ENCODE measurements at regions not wholly inside any gene's neighbourhood (a gene's known extent, or its start where the extent isn't known, plus 50 kb on each side); places are given as distances from the start of the nearest gene placed in this dataset.

DNA sequence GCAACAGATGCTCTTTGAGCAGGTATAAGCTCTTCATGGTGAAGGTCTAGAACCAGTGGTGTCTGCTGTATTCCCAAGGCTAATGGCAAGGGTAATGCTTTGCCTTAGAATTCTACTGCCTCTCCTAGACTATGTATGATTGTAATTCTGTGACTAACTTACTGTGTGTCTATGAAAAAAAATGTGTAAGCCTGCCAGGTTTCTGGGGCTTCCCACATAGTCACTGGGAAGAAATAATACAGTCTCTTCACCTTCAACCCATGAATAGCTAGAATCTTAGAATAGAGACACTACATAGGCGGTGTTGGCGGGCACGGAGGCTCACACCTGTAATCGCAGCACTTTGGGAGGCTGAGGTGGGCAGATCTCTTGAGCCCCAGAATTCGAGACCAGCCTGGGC, 84.1 kb downstream of the C11orf91 start:
- DNase-seq (ENCODE audit: low read depth) = no peak

DNA sequence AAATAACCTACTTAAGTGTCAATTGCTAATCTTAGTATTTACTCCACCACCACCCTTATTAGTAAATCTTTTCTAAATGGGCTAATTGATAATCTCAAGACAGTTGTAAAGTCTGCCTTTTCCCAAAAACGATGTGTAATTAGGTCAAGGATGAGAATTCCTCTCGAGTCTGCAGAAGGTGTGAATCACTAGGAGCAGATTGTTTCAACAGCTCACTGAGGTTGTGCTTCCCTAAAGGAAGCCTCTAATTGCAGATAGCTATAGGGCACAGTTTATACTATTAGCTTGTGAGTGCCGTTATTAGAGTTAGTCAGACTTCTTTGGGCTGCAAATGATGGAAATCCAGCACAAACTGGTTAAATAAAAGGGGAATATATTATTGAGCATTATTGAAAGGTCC, 84.9 kb downstream of the C11orf91 start:
- no peak for DNase-seq (ENCODE audit: low read depth)

DNA sequence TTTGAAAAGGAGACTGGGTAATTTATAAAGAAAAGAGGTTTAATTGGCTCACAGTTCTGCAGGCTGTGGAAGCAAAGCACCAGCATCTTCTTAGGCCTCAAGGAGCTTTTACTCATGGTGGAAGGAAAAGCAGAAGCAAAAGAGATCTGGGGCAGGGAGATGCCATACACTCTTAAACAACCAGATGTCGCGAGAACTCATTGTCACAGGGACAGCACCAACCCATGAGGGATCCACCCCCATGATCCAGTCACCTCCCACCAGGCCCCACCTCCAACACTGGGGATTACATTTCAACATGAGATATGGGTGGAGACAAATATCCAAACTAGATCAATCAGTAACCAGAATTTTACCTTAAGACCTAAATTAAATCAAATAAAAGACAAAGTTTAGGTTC, 87.2 kb downstream of the C11orf91 start:
- DNase-seq (ENCODE audit: low read depth) = no peak

DNA sequence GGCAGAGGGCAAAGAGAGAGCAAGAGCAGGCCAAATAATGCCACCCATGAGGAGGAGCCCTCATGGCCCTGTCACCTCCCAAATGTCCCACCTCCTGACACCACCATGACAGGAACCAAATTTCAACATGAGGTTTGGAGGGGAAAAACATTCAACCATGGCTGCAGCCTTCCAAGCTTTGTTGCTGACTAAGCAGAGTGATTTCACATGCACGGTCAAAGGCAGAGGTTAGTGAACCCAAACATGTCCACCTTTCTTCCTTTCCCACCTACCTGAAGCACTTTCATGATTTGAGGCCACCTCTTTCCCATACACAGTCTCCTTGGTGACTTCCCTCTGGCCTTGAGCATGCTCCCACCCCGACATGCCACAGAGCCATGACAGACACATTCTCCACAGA, 89.7 kb downstream of the C11orf91 start:
- no peak for DNase-seq (ENCODE audit: low read depth)

DNA sequence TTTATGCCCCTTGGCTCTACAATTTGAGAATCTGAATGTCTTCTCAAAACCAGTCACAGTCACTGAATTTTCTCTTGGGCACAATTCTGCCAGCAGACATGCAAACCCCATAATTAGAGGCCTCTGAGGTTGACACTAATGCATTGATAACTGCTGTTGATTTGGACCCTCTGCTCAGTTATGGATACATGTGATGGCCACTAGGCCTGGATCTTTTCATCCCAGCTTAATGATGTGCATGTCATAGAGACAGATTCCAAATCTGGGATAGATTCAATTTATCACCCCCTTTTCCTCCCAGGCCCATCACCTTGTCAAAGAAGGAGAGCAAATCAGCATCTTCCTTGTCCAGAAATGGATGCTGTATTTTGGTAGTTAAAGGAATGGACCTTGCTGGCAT, 92.2 kb downstream of the C11orf91 start:
- DNase-seq (ENCODE audit: low read depth) = no peak

DNA sequence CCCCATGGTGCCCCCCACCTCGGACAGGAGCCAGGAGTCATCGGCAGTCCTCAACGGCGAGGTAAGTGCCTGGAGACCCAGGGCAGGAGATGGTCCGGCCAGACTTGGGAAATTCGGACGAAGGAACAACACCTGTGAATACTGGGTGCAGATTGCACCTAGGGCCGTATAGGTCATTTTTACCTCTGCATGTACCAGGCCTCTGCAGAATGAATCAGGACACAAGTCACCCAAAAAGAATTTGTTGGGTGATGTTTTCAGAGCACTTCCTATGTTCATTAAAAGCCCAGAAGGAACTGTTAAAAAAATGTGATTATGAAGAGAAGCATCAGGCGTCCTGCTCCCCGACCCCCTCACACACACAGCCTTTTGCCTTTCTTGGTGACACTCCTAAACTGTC, 93.9 kb downstream of the C11orf91 start:
- no peak for DNase-seq (ENCODE audit: low read depth)

DNA sequence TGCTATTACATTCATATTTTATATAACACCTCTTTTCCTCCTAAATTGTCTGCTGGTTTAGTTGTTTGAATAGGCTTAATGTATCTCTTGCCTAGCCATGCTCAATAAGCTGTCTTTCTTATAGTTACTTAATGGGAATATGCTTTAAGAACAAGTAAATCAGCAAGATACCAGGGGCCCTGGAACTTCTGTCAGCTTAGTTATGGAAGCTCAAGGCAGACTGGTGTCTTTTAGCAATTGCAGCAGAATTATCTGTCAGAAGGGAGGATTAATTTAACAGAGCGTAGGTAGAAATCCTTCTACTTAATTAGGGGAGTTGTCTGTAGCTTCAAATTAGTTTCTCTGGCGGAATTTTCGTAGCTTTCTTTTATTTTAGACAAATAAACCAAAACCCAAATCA, 94.9 kb downstream of the C11orf91 start:
- no peak for DNase-seq (ENCODE audit: low read depth)

DNA sequence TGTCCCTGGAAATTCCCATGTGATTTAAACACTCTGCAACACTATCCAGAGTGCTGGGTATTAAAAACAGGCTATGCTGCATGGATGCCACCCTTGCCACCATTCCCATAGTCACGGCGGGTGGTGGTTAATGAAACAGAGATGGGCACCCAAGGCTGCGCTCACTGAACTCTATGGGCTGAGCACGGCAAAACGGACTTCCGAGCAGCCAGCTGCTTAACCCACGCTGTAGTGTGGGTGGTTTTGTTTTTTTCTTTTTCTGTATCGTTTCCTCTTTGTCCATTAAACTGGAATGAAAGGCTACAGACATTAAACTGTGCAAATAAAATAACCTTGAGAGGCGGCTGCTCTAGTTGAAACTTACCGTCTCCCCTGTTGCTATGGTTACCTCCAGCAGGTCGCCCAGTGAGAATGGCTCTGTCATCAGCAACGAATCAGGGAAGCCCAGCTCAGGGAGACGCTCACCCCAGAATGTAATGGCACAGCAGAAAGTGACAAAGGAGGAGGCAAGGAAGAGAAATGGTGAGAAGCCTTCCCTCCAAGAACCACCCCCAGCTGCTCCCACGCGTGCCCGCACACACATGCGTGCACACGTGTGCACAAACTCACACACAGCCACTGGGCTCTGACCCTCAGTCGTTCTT, 102.1 kb downstream of the C11orf91 start:
- DNase-seq (ENCODE audit: low read depth) = no peak

DNA sequence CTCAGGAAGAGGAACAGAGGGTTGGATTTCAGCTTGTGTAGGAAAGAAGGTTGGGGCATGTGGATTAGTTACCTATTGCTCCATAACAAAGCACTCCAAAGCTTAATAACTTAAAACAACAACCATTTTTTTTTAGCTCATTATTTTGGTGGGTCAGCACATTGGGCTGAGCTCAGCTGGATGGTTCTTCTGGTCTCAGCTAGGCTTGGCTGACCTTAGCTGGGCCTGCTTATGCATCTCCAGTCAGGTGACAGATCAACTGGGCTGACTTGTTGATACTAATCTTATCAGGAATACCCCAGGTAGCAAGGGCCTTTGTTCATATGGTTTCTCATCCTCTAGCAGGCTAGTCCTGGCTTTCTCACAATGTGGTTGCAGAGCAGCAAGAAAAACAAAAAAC, 106.4 kb downstream of the C11orf91 start:
- DNase-seq (ENCODE audit: low read depth) = no peak

DNA sequence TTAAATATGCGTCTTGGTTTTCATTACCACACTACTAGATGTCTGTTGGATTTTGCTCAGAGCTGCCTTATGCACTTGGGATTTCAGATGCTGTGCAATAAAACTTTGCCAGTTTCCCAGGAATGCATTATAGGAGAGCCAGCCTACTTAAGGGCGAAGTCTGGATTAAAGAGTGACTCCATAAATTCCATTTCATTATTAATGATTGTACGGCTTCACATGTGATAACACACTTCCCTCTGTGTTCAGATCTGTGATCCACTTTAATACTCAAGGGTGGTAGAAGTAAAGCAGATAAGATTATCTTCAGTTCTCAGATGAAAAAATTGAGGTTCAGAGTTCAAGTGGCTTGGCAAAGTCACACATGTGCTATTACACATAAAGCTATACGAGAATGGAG, 110.2 kb downstream of the C11orf91 start:
- no peak for DNase-seq (ENCODE audit: low read depth)

DNA sequence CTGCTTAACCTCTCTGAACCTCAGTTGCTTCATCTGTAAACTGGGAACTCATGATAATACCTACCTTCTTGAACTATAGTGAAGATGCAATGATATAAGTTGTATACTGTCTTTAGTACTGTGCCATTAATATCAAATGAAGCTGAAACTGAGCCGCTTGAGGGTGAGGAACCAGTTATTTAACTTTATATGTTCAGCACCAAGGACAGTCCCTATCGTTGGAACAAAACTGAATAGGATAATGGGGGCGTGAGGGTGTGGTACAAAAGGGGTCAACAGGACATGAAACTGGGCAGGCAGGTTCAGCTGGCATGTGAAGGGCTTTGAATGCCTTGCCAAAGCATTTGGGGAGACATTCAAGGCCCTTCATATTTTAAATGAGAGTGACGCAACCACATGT, 112.6 kb downstream of the C11orf91 start:
- DNase-seq (ENCODE audit: low read depth) = no peak

DNA sequence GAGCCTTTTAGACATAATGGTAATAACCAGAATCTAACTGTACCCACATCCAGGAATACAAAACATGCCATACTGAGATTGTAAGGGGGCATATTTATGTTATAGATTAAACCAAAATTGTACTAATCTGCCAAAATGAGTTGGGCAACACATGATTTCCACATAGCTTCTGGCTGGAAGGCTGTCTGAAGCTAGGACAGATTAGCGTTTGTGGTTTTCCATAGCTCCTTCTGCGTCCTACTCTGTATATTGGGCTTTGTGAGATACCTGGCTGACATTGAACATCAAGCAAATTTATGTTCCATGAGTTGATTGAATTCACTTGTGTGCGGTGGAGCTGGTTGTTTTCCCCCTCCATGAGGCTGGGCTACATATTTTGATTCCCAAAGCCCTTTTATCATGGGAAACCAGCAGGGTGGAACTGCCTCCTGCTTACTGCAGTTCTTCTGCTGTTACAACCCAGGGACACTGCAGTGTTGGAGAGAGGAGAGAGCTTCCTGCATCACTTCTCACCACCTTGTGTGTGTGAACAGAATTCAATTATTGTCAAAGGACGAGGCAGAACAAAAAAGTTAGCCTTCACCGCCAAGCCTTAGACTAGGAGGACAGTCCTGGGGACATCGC, 114.9 kb downstream of the C11orf91 start:
- DNase-seq (ENCODE audit: low read depth) = no peak

DNA sequence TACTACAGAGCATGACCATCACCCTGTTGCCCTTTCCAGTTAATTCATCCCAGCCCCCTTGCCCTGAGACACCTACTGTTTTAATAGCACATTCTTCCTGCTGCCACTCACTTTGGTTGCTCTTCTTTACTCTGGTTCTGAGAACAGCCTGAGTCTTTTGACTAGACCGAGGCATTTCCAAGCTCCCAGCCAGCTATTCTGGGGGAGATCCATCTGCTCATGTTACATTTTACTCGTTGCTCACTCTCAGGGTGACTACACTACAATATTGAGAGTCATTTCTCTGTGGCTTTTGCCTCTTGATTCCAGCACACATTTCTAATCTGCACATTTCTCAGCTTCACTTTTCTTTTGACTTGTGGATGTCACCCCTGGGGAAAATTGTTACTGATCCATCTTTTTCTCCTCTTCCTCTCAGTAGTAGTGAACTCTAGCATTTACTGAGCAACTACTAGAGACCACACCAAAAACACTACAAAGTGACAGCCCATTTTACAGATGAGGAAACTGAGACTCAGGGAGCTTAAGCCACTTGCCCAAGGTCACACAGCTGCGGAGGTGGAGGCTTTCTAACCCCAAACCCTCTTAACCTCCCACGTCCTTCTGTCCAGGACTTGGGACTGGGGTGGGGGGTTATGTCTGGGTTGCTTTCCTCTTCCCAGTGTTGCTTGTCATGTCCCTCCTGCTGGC, 117.8 kb downstream of the C11orf91 start:
- no peak for DNase-seq (ENCODE audit: low read depth)

DNA sequence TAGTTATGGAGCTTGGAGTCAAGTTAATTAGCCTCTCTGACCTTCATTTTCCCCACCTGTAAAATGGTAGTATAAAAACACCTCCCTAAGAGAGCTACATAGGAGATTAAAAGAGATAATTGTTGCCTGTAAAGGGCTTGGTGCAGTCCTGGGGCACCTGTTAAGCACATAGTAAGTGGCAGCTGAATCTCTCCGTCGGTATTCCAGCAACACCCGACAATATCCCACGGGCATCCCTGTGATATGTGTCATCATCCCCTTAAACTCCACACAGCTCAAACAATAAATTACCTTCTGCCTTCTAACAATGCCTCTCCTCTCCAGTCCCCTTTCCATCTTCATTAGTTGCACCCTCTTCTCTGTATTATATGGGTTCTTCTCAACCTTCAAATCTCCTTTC, 121.5 kb downstream of the C11orf91 start:
- DNase-seq (ENCODE audit: low read depth) = no peak

DNA sequence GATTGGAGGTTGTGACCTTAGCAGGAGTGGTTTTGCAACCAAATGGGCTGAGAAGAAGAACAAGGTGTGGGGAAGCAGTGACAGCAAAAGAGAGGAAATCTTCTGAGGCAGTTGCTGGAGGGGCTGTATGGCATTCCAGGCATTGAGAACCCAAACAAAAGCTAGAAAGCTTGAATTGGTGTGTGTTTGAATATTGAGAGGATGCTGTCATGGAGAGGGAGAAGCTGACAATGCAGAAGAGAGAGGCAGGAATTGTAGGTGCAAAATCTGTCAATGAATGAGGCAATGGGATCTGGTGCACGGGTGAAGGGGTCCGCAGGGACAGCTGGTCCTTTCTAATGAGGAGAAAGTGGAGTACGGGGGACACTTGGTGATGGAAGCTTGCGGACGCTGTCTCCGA, 123.4 kb downstream of the C11orf91 start:
- DNase-seq (ENCODE audit: low read depth) = no peak

DNA sequence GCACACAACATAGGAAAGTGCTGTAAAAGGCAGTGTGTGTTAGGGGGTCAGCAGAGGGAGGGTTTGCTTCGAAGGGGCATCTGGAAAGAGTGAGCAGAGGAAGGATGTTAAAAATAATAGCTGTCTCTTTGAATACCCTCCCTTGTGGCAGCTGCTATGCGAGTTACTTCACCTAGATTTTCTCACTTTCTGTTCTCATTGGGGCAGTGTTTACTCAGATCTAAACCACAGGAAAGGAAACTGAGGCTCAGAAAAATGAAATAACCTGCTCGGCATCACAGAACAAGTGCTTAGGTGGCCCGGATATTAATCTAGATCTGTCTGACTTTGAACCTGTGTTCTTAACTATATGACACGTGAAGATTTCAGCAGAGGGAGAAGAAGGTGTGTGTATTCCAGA, 125.3 kb downstream of the C11orf91 start:
- DNase-seq (ENCODE audit: low read depth) = no peak

DNA sequence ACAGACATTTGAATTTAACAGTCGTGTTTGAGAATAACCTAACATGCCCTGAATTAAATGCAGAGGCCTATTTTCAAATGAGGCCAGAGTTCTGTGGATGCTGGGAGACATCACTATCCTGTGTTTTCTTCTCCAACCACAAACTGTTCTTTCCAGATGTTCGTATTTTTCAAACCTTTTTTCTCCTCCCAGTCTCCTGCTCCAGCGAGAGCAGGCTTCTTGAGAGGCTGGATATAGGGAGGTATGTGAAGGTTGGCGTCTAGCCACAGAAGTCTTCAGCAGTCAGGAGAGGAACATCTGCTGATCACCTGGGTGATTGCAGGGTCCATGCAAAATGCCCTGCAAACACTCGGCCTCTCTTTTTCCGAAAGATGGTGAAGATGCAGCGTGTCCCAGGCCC, 126.3 kb downstream of the C11orf91 start:
- no peak for DNase-seq (ENCODE audit: low read depth)

DNA sequence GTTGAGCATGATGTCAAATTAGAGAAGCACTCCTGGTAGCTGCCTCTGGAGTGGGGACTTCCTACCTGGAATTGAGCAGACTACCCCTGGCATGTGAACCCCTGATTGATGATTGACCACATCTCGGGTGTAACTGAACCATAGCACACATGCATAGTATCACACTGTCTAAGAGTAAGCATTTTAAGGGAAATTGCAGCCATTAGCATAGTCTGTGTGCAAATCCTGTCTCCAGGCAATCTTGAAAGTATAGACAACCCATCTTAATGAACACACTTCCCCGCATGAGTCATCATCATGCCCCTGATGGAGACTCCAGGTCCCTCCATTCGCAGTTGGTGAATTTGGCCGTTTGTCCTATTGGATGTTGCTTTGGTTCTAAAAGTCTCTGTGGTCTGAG, 131.3 kb downstream of the C11orf91 start:
- DNase-seq (ENCODE audit: low read depth) = no peak

DNA sequence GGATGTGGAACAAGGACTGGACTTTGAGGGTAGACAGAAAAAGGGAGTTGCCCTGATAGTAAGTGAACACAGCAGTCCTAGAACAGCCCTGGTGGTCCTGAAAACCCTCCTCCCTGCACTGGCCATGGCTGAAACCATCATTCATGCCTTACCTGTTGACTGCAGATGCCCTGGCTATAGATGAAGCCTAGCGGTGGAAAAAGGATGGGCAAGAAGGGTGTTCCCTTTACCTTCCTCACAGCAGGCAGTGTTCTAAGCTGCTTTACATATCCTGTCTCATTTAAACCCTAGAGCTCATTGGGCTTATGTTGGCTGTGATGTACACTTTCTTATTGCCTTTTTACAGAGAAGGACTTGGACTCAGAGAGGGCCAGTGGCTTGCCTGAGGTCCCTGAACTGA, 133.6 kb downstream of the C11orf91 start:
- DNase-seq (ENCODE audit: low read depth) = no peak

DNA sequence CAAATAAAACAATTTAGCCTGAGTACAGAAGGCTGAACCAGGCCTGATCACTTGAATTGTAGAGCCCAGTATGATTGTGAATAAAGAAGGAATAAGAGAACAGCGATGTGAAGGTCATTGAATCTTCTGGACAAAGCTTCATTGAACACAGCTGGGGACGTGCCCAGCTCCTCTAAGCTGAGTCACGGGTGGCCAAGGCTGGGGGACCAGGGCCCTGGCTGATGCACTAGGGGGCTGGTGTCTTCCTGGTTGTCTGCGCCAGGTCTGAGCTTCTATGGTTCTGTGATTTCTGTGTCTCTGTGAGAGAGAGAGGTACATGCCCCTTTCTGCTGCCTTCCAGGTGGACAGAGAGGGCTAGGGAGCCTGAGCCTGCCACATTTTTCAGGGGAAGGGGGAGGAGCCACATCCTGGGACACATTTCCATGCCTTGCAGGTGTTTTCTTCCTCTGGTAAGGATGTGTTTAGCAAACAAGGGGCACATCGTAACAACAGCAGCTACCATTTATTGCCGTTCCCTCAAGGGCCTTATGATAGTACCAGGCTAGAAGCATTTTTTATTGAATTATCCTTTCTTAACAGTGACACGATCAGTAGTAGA, 135.7 kb downstream of the C11orf91 start:
- no peak for DNase-seq (ENCODE audit: low read depth)

DNA sequence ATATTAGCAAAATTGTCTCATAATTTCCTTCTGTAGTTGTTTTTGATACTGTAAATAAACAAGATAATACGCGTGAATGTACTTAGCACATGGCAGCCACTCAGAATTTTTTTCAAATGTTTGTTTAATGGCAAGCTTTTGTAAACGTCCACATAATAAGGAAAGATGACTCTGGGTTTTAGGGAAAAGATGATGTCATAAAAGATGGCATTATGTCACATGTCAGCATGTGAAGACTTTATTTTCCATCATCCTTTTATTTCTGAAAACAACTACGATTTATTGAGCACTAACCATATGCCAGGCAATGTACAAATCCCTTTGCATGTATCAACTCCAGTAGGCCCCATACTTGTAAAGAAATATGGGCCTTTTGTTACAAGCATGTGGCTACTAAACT, 139.9 kb downstream of the C11orf91 start:
- no peak for DNase-seq (ENCODE audit: low read depth)

DNA sequence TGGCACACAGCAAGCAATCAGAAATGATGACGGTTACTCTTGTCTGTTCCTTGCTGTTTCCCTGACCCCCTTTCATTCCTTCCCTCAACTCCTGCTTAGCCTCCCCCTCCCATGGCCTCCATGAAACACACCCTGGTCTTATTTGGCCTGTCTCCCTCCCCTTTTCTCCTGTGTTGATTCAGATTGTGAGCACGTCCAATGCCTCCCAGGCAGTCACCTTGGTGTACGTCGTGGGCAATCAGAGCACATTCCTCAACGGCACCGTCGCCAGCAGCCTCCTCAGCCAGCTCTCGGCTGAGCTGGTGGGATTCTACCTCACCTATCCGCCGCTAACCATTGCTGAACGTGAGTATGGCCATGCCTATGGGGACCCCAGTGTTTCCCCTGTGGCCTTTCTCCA, 141.1 kb downstream of the C11orf91 start:
- DNase-seq (ENCODE audit: low read depth) = no peak

DNA sequence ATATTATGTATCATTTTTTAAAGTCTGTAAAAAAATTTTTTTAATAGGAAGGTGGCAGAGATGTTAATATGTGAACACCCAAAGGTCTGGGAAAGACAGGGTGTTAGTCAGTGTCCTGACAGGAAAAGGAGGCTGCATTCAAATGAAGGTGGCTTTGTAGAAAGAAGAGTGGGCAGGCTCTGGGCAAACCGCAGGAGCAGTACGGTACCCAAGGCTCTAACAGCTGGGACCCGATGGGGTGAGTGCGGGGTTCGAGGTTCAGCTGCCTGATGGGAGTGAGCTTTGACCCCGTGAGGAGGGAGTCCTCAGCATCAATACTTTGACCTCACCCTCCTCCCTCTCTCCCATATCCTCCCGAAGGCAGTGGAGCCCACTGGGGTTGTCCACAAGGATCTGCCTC, 142.5 kb downstream of the C11orf91 start:
- no peak for DNase-seq (ENCODE audit: low read depth)
